ENCODE measurements at regions not wholly inside any gene's neighbourhood (a gene's known extent, or its start where the extent isn't known, plus 50 kb on each side); places are given as distances from the start of the nearest gene placed in this dataset.

GRCh38 chr10:4195213-4195612 is 410.2 kb upstream of the KLF6 start:
- no peak for TF ChIP-seq POLR2AphosphoS5 (IDR thresholded peaks at IDR 0.05; ENCODE audit: low read depth, low read length)
- TF ChIP-seq SPI1 (IDR thresholded peaks at IDR 0.05; ENCODE audit: low read depth, low read length): no peak
- TF ChIP-seq POLR2A (IDR thresholded peaks at IDR 0.05; ENCODE audit: low read depth, low read length): no peak
- no peak for TF ChIP-seq PAX5 (IDR thresholded peaks at IDR 0.05; ENCODE audit: insufficient read depth, low read length, severe bottlenecking)
